GM21360 (cell line): ENCODE measurements at regions not wholly inside any gene's neighbourhood (a gene's known extent, or its start where the extent isn't known, plus 50 kb on each side); places are given as distances from the start of the nearest gene placed in this dataset.
A peak's percentile ranks its signal among the peaks of the same experiment; 100 is the strongest.

Experiments
- ATAC-seq: cut with Tn5 transposase; IDR thresholded peaks from one replicate; pipeline ENCODE4 v1.9.1; 2021; ENCODE audit warnings: mild to moderate bottlenecking, moderate library complexity; ENCODE audit not compliant: unreplicated experiment

DNA sequence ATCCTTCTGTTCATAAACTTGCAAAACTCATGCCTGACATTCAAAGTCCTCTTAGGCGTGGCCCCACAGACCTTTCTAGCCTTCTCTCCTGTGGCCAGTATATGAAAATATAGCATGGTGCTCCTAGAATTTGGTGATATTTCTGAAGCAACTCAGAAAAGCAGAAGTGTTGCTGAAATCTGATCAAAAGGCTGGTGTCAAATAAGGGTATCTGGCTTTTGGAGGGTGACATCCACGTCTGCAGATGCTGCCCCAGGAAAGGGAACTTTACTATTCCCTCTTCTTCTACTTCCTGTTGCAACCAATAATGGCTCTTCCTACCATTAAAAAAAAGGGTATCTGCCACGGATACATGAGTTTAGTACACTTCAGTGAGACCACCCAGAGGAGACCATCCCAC, 83.9 kb upstream of the RPS6KA3 start:
- no peak for ATAC-seq

DNA sequence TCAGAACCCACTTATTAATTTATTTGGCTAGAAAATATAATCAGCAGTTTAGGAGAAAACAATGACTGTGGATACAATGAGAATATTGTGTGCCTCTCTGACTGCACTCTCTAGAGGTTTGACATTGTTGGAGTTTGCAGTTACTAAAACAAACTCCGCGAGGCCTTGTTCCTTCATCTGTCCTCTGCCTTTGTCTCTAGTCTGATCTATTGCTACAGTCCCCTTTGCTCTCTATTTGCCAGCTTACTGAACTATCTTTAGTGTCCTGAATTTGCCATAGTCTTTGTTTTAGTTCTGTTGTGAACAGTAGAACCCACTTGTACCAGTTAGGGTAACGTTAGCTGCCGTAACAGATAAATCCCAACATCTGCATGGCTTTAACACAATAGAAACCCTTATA, 81.4 kb upstream of the RPS6KA3 start:
- no peak for ATAC-seq

- no peak for ATAC-seq
These were observed 80.8 kb upstream of the RPS6KA3 start for GRCh38 chrX:20347481-20347880.

DNA sequence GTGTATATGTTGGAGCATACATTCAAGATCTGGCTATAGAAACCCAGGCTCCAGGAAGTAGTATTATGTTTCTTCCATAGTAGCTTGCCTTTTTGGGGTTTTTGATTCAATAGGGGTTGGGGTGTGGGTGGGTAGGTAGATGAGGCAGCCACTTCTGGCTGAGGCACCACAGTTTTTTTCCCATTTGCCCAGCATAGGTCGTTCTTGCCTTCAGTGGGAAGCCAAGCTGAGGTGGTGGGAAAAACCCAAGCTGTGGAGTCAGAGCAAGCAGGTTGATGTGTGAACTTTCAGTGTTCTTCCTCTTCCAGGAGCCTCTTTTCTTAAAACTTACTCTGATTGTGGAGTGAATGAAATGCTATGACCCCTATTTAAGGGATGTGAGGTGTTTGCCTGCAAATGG, 67.0 kb upstream of the RPS6KA3 start:
- no peak for ATAC-seq

- no peak for ATAC-seq
These were observed 63.8 kb upstream of the RPS6KA3 start for GRCh38 chrX:20330545-20330944.

- ATAC-seq, result no peak
These were observed 62.7 kb upstream of the RPS6KA3 start for GRCh38 chrX:20329435-20329834.

GRCh38 chrX:20325786-20326388, 59.2 kb upstream of the RPS6KA3 start:
- no peak for ATAC-seq

GRCh38 chrX:20322887-20323286, 56.2 kb upstream of the RPS6KA3 start:
- no peak for ATAC-seq

GRCh38 chrX:20320461-20321159, 53.9 kb upstream of the RPS6KA3 start:
- peak; percentile 97 for ATAC-seq

DNA sequence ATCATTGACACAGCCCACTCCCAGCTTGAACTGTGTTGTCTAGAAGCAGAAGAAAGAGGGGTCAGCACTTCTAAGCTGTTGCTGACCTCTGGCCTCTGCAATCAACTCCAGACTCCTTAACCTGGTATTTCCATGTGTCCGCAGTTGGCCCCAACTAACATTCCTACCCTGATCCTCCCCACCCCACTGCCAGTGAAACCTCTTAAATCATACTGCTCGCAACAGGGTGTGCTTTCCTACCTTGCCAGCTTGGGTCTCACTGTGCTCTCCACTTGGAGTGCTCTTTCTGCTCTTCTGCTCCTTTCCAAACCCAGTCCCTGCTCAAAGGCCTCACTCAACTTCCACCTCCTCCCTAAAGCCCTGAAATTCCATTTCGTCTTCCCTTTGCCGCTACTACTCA, 52.3 kb upstream of the RPS6KA3 start:
- ATAC-seq, result no peak

GRCh38 chrX:20317873-20318272, 51.2 kb upstream of the RPS6KA3 start:
- no peak for ATAC-seq
